ENCODE measurements at regions not wholly inside any gene's neighbourhood (a gene's known extent, or its start where the extent isn't known, plus 50 kb on each side); places are given as distances from the start of the nearest gene placed in this dataset.

DNA sequence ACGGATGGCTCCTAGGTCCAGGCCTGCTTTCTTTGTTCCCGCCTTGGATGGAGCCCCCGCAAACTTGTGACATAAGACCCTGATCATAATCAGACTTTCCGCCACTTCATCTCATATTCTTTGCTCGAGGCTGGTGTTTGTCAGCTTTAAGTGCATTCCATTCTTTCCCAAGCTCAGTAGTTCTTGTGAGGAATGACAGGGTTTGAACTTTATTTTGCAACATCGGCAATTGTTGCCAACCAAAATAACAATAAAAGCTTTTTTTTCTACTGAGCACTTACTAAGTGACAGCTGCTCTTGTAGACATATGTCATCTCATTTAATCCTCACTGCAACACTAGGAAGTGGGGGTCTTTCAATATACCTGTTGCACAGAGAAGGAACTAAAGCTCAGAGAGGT is 178.8 kb upstream of the ST6GAL2 start:
- H3K4me3 Mint-ChIP-seq = no peak overlapping the region
- H3K36me3 Mint-ChIP-seq (ENCODE audit: insufficient read depth in 1 of 3, low read depth in 3 of 3) = no peaks in the 10 kb centered on the region
- Histone ChIP-seq H3K14ac (ENCODE audit: insufficient read depth, low read length) (no peak overlapping the region), H3K4me1 (ENCODE audit: insufficient read depth, low read length) (peaks cover 6% of the 10 kb centered on the region; the same call in 1 of the 2 replicates), H4K20me1 (ENCODE audit: control insufficient read depth, insufficient read depth, insufficient read length) (no peaks in the 10 kb centered on the region), H2AK5ac (ENCODE audit: insufficient read length, low read length) (no peak overlapping the region), H3K18ac (ENCODE audit: insufficient read length, low read depth, low read length) (no peak overlapping the region), H3K79me1 (ENCODE audit: insufficient read depth, low read depth, low read length, poor library complexity, severe bottlenecking) (no peaks in the 10 kb centered on the region), H3K27ac (ENCODE audit: insufficient read length, low read depth, low read length) (no peak overlapping the region), H3K27me3 (ENCODE audit: insufficient read depth, low read length) (no peaks in the 10 kb centered on the region), H2BK120ac (ENCODE audit: low read depth, low read length, poor library complexity, severe bottlenecking) (no peak overlapping the region), H4K5ac (ENCODE audit: insufficient read length, low read depth, low read length) (no peak overlapping the region), H3T11ph (ENCODE audit: low read length) (no peak overlapping the region), H2BK15ac (ENCODE audit: low read depth, low read length) (no peak overlapping the region), H3K4ac (ENCODE audit: low read depth, low read length) (no peak overlapping the region), H2BK5ac (ENCODE audit: insufficient read length, low read length) (no peak overlapping the region), H4K8ac (replicated peaks; ENCODE audit: insufficient read length, low read depth, low read length) (no peak overlapping the region), H3K9me3 (ENCODE audit: control insufficient read depth, low read depth, low read length) (no peaks in the 10 kb centered on the region), H3K23me2 (ENCODE audit: insufficient read length, low read depth, low read length, poor library complexity, severe bottlenecking) (no peaks in the 10 kb centered on the region), H3K56ac (ENCODE audit: insufficient read length, low read depth, low read length) (no peak overlapping the region), H3K79me2 (ENCODE audit: insufficient read depth, low read length) (no peaks in the 10 kb centered on the region), H3K23ac (ENCODE audit: insufficient read length, low read depth, low read length) (no peak overlapping the region), H2BK12ac (ENCODE audit: insufficient read length, low read depth, low read length) (no peak overlapping the region), H3K9ac (ENCODE audit: extremely low read depth, insufficient read length, low read length) (no peak overlapping the region), H3K4me2 (ENCODE audit: insufficient read depth, insufficient read length, low read length) (no peak overlapping the region), H4K91ac (ENCODE audit: insufficient read length, low read depth, low read length) (no peak overlapping the region), H2BK20ac (ENCODE audit: low read depth, low read length, poor library complexity, severe bottlenecking) (no peak overlapping the region), H2AFZ (ENCODE audit: low read length) (no peak overlapping the region)
- peaks cover 40 to 64% of the 10 kb centered on the region in 2 experiments for H3K4me1 Mint-ChIP-seq
- H3K9me3 Mint-ChIP-seq = peaks cover 0 to 2% of the 10 kb centered on the region in 2 experiments; a peak in 2 of 5 replicates
- no peaks in the 10 kb centered on the region; the same call in 1 of the 2 replicates for H3K27me3 Mint-ChIP-seq (ENCODE audit: low read depth)
- TF ChIP-seq, protein P1, sequence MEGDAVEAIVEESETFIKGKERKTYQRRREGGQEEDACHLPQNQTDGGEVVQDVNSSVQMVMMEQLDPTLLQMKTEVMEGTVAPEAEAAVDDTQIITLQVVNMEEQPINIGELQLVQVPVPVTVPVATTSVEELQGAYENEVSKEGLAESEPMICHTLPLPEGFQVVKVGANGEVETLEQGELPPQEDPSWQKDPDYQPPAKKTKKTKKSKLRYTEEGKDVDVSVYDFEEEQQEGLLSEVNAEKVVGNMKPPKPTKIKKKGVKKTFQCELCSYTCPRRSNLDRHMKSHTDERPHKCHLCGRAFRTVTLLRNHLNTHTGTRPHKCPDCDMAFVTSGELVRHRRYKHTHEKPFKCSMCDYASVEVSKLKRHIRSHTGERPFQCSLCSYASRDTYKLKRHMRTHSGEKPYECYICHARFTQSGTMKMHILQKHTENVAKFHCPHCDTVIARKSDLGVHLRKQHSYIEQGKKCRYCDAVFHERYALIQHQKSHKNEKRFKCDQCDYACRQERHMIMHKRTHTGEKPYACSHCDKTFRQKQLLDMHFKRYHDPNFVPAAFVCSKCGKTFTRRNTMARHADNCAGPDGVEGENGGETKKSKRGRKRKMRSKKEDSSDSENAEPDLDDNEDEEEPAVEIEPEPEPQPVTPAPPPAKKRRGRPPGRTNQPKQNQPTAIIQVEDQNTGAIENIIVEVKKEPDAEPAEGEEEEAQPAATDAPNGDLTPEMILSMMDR (conservative IDR thresholded peaks at IDR 0.05) = no peak
- H3K27ac Mint-ChIP-seq = no peak overlapping the region
- WGBS (ENCODE audit: extremely low coverage, insufficient read length, low lambda C conversion rate) = no CpG with 5 or more reads among the region's 6 CpGs
- no peak for DNase-seq

Data from H9 (cell line).